Kidney capillary endothelial cell (primary cell): ENCODE measurements at regions not wholly inside any gene's neighbourhood (a gene's known extent, or its start where the extent isn't known, plus 50 kb on each side); places are given as distances from the start of the nearest gene placed in this dataset.
"Not testable (repeated sequence)": the region's sequence is repeated elsewhere in the genome, so short reads cannot be mapped to it uniquely, and the experiment has no call there.

Experiments used
- DNase-seq: peaks from one replicate; pipeline ENCODE4 v3.0.0-alpha.2; 2018; ENCODE audit warnings: low spot score

GRCh38 chr6:11381801-11382513 lies 149.5 kb upstream of the NEDD9 start:
- peak; percentile 83 for DNase-seq

GRCh38 chr6:11380969-11381744 lies 148.7 kb upstream of the NEDD9 start:
- DNase-seq, result no peak

GRCh38 chr6:11380549-11380948 lies 148.1 kb upstream of the NEDD9 start:
- DNase-seq, result no peak

- DNase-seq, result no peak
Observed at GRCh38 chr6:11379805-11380204, 147.3 kb upstream of the NEDD9 start.

- no peak for DNase-seq
Observed at GRCh38 chr6:11378639-11379038, 146.2 kb upstream of the NEDD9 start.

GRCh38 chr6:11374036-11375010 lies 141.9 kb upstream of the NEDD9 start:
- no peak for DNase-seq

DNA sequence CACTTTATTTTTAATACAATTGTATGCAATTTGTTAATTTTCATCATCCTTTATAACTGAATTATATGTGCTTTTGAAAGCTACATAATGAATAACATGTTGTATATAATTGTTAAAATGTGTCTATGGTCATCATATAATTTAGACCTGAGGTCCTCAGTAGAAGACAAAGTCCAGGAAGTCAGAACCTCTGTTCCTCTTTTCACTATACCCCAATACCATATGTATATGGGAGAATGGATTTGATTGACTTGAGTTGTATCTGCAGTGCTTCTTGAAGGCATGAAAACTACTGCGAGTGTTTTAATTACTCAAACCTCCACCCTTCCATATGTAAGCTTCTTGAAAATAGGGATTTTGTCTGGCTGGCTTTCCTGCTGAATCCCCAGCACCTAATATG lies 140.7 kb upstream of the NEDD9 start:
- no peak for DNase-seq

GRCh38 chr6:11372186-11372790 lies 139.8 kb upstream of the NEDD9 start:
- not testable (repeated sequence) for DNase-seq

DNA sequence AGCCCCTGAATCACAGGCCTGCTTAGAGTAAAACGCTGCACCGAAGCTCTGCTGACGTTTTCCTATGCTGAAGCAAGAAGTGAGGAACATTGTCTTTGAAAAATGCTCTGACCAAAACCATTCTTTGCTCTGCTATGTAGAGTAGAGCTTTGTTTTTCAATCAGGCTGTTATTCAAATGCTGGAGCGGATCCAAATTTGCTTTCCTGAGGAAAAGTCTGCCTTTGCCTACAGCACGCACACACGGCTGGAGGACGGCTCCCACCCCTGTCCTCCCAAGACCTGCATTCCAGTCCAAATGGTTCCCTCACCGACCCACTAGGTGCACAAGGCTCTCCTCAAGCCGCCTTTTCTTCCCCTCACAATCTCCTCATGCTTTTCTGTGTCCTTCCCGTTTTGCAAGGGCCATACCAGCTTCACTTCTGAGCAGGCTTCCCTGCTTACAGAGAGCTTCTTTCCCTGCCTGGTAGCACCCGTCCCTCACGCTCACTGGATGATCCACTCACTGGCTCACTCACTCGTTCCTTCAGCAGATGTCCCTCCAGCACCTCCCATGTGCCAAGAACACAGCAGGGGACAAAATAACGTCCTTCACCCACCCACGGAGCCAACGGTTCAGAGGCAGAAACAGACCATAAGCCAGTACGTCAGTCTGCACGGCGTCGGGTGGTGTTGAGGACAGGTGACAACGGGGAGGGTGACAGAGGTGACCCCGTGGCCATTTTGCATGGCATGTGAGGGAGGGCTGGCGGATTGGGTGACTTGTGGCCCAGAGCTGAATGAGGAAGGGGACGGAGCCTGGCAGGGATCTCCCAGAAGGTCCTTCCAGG lies 137.9 kb upstream of the NEDD9 start:
- peak; percentile 76 for DNase-seq

DNA sequence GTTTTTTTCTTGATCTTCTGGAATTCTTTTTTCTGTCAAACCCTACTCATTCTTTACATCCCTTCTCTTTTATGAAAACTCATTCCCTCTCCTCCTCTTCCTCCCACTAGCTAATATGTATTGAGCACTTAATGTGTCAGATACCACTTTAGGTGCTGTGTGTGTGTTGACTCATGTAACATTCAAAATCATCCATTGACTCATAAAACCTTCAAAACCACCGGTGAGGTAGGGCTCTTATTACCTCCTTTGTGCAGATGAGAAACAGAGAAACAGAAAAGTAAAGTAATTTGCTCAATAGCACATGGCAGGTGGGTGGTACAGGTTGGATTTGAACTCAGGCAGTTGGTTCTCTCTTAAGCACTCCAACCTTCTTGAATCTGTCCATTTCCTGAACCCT lies 136.3 kb upstream of the NEDD9 start:
- DNase-seq, result no peak

DNA sequence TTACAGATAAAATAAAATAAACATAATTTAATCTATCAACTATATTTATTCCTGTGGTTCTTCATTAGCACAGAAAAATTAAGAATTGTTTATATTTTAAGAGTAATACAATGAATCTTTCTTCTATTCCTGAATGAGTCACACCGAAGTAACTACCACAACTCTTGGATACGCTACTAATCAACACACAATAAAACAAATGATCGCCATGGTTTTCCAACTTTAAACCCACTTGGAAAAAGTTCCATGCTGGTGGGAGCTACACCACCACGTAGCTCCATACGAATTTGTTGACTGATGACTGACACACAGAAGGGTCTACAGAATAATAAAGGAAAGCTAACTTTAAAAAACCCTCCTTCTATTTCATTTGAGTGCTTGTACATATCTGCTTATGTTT lies 135.8 kb upstream of the NEDD9 start:
- DNase-seq, result no peak

DNA sequence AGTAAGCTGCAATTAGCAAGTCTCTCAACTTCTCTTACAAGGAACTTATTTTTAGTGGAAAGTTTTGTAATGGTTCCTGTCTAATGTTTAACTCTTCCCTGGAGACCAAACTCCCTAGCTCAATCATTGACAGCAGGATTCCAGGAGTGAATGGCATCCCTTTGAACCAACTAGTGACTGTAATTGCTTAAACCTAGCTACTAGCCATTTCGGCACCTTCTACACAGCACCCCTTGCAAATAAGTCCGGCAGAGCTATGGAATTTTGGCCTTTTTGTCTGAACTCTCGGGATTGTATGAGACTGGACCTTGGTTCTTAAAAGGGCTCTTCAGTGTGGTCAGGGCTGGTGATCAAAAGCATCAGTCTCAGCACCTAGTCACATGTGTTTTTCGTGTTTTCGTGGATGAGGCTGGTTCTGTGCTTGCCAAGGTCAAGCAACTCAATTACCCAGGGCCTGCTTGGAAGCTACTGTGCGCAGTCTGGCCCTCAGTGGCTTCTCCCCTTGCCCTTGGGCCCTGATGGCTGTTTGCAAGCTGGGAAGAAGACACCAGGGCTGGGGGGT lies 135.3 kb upstream of the NEDD9 start:
- peak; percentile 43 for DNase-seq

DNA sequence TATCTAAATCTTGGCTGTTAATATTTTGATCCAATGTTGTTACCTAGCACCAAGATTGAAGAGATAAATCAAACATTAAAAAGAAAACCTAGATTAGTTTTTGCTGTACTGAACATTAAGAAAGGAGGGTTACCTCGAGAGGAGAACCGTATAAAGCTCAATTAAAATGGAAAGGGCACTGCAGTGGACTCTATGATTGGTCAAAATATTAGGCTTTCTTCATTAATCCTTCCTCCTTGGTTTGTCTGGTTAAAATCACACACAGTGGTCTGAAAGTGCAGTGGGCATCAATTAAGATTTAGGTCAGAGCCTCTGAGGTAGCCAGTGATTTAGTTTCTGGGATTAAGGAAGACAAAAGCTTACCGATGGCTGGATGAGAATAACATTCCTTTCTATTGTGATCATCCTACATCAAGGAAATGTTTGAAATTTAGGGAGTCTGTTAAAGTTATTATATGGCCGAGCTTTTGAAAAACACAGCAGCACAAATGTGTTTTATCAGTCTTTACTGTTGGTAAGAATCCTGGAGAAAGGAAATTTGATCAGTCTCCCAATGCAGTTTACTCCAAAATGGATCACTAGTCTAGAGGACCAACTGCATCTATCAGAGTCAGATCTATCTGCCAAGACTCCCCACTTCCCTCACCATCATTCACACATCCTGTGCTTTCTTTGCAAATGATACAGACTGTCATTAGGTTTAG lies 134.6 kb upstream of the NEDD9 start:
- peak; percentile 63 for DNase-seq

- no peak for DNase-seq
Observed at GRCh38 chr6:11366183-11366933, 133.9 kb upstream of the NEDD9 start.

DNA sequence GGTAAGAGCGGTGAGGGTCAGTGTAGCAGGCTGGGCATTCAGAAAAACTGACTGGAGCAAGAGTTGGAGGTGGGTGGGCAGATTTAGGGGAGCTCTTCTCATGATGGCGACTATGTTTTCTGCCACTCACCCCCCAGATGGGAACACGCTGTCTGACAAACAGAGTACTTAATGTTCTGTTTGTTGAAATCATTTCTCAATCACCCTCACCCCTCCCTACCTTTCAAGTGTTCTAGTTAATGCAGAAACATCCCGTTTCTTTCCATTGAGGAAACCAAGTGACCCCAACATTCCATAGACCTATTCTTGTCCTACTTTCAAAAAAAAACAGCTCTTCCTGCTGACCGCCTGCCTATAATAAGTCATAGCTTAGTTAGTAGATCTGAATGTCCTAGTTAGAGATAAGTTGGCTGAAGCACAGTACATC lies 132.5 kb upstream of the NEDD9 start:
- DNase-seq, result peak; percentile 56

DNA sequence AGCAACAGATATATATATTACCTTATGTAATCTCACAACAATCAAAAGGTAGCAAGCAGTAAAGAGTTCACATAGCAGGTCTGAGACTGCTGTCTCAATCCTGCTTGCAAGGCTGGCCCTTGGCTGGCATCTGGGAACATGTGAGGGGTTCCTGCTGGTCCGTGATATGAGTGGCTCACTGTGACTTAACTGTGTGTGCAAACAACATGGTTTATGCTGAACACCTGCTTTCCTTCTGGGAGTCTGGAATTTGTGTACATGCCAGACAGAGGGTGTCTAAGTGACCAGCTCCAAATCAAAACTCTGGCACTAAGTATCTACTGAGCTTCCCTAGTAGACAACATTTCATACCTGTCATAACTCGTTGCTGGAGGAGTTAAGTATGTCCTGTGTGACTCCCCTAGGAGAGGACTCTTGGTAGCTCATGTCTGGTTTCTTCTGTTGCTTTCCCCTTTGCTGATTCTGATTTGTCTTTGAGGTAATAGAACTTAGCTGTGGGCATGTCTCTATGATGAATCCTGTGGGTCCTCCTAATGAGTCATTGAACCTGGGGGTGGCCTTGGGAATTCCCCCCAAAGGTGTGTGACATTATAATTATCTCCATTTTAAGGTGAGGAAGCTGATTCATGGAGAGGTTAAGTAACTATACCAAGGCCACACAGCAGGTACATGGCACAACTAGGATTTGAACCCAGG lies 131.6 kb upstream of the NEDD9 start:
- DNase-seq, result no peak

- DNase-seq, result no peak
Observed at GRCh38 chr6:11362564-11362963, 130.1 kb upstream of the NEDD9 start.

GRCh38 chr6:11358904-11359830 lies 126.7 kb upstream of the NEDD9 start:
- DNase-seq, result no peak
